GM06990 (cell line): ENCODE measurements at regions not wholly inside any gene's neighbourhood (a gene's known extent, or its start where the extent isn't known, plus 50 kb on each side); places are given as distances from the start of the nearest gene placed in this dataset.
"Not testable (repeated sequence)": the region's sequence is repeated elsewhere in the genome, so short reads cannot be mapped to it uniquely, and the experiment has no call there.

Experiments
- DNase-seq: peaks from one replicate; pipeline ENCODE4 v3.0.0-alpha.2; 2011; ENCODE audit not compliant: insufficient read length; ENCODE audit errors: extremely low read depth
- H3K27me3 ChIP-seq: replicated peaks from 2 replicates; pipeline ENCODE4 v1.6.0; 2011; ENCODE audit warnings: low read length; ENCODE audit not compliant: control insufficient read depth, insufficient read depth
- H3K36me3 ChIP-seq: 2 replicates; pipeline ENCODE4 v1.5.1; 2011; ENCODE audit warnings: low read length; ENCODE audit not compliant: control insufficient read depth, insufficient read depth
- H3K4me3 ChIP-seq: replicated peaks from 2 replicates; pipeline ENCODE4 v1.5.1; 2011; ENCODE audit warnings: low read depth, mild to moderate bottlenecking, control low read depth, low read length
- CTCF ChIP-seq: IDR thresholded peaks from 2 replicates; pipeline ENCODE4 v1.5.1; 2011; ENCODE audit warnings: low read length, control low read depth, mild to moderate bottlenecking, inconsistent platforms; ENCODE audit not compliant: insufficient read depth, poor library complexity, severe bottlenecking

GRCh38 chr2:75894170-75894569 lies 183.5 kb upstream of the GCFC2 start:
- H3K4me3 ChIP-seq: no peak overlapping the region
- no peaks in the 10 kb centered on the region for H3K27me3 ChIP-seq
- DNase-seq: no peak
- H3K36me3 ChIP-seq: no peaks in the 10 kb centered on the region
- no peak for TF ChIP-seq CTCF

- H3K4me3 ChIP-seq: no peak overlapping the region
- TF ChIP-seq CTCF: no peak
- no peaks in the 10 kb centered on the region for H3K27me3 ChIP-seq
- H3K36me3 ChIP-seq: no peaks in the 10 kb centered on the region
- DNase-seq: no peak
These were observed 181.8 kb upstream of the GCFC2 start for GRCh38 chr2:75892490-75892889.

- no peak for DNase-seq
- TF ChIP-seq CTCF: no peak
These were observed 171.8 kb upstream of the GCFC2 start for GRCh38 chr2:75882530-75882929.

GRCh38 chr2:75875606-75876005 lies 164.9 kb upstream of the GCFC2 start:
- H3K27me3 ChIP-seq, DNase-seq, H3K36me3 ChIP-seq, H3K4me3 ChIP-seq: not testable (repeated sequence)

More at GRCh38 chr2:75882530-75882929, 171.8 kb upstream of the GCFC2 start:
- Histone ChIP-seq H3K27me3 (no peaks in the 10 kb centered on the region), H3K36me3 (no peaks in the 10 kb centered on the region), H3K4me3 (no peak overlapping the region)

- H3K27me3 ChIP-seq: not testable (repeated sequence)
These were observed 161.3 kb upstream of the GCFC2 start for GRCh38 chr2:75871762-75872614.

GRCh38 chr2:75870651-75871137 lies 160.0 kb upstream of the GCFC2 start:
- DNase-seq: peak; percentile 13
- Histone ChIP-seq H3K36me3 (no peaks in the 10 kb centered on the region), H3K27me3 (no peaks in the 10 kb centered on the region), H3K4me3 (no peak overlapping the region)
- no peak for TF ChIP-seq CTCF

More at GRCh38 chr2:75871762-75872614, 161.3 kb upstream of the GCFC2 start:
- not testable (repeated sequence) for DNase-seq, H3K36me3 ChIP-seq, H3K4me3 ChIP-seq
